ENCODE measurements at regions not wholly inside any gene's neighbourhood (a gene's known extent, or its start where the extent isn't known, plus 50 kb on each side); places are given as distances from the start of the nearest gene placed in this dataset.

GRCh38 chr1:69414574-69414973 lies 153.1 kb upstream of the LRRC7 start (continued):
- TF ChIP-seq ZBTB33 (IDR thresholded peaks at IDR 0.05) = no peak
- TF ChIP-seq TAF1 (conservative IDR thresholded peaks at IDR 0.05) = no peak
- TF ChIP-seq GABPA (IDR thresholded peaks at IDR 0.05 in 1 of 2, conservative IDR thresholded peaks at IDR 0.05 in 1 of 2) = no peak
- TF ChIP-seq HNF4A (conservative IDR thresholded peaks at IDR 0.05) = no peak
- no peak for TF ChIP-seq HNF4G (IDR thresholded peaks at IDR 0.05)
- TF ChIP-seq YY1 (IDR thresholded peaks at IDR 0.05) = no peak
- TF ChIP-seq SP1 (IDR thresholded peaks at IDR 0.05) = no peak
- no peak for TF ChIP-seq FOXA2 (IDR thresholded peaks at IDR 0.05)
- TF ChIP-seq JUND (IDR thresholded peaks at IDR 0.05) = no peak
- TF ChIP-seq, protein P1, sequence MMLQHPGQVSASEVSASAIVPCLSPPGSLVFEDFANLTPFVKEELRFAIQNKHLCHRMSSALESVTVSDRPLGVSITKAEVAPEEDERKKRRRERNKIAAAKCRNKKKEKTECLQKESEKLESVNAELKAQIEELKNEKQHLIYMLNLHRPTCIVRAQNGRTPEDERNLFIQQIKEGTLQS (IDR thresholded peaks at IDR 0.05) = no peak
- TF ChIP-seq RAD21 (IDR thresholded peaks at IDR 0.05) = no peak
- TF ChIP-seq, protein P2, sequence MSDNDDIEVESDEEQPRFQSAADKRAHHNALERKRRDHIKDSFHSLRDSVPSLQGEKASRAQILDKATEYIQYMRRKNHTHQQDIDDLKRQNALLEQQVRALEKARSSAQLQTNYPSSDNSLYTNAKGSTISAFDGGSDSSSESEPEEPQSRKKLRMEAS (IDR thresholded peaks at IDR 0.05) = no peak

DNA sequence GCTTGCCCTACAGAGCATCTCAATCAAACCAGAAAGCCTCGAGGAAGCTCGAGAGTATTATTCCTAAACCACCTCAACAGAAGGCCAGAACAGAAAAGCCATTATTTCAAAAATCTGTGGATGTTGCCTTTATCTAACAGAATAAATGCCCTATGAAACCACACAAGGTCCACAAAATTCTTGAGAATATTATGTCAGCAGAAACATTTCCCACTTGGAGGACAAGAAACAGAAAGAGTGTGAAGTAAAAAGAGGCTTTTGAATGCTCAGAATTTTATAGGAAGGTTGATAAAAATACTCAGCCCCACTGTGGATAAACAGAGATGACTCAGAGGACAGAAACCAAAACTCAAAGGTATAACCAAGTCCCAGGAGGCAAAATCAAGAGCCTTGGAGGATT lies 146.4 kb upstream of the LRRC7 start:
- DNase-seq (ENCODE audit: low spot score) = no peak
- TF ChIP-seq JUND (IDR thresholded peaks at IDR 0.05) (no peak), HNF4G (IDR thresholded peaks at IDR 0.05) (no peak), FOXA2 (IDR thresholded peaks at IDR 0.05) (no peak), HNF4A (conservative IDR thresholded peaks at IDR 0.05) (no peak), TAF1 (conservative IDR thresholded peaks at IDR 0.05) (no peak), SP1 (IDR thresholded peaks at IDR 0.05) (no peak), YY1 (IDR thresholded peaks at IDR 0.05) (no peak), ZBTB33 (IDR thresholded peaks at IDR 0.05) (no peak), FOXA1 (IDR thresholded peaks at IDR 0.05) (no peak)
- TF ChIP-seq, protein P1 (IDR thresholded peaks at IDR 0.05) = no peak
- TF ChIP-seq, protein P3, sequence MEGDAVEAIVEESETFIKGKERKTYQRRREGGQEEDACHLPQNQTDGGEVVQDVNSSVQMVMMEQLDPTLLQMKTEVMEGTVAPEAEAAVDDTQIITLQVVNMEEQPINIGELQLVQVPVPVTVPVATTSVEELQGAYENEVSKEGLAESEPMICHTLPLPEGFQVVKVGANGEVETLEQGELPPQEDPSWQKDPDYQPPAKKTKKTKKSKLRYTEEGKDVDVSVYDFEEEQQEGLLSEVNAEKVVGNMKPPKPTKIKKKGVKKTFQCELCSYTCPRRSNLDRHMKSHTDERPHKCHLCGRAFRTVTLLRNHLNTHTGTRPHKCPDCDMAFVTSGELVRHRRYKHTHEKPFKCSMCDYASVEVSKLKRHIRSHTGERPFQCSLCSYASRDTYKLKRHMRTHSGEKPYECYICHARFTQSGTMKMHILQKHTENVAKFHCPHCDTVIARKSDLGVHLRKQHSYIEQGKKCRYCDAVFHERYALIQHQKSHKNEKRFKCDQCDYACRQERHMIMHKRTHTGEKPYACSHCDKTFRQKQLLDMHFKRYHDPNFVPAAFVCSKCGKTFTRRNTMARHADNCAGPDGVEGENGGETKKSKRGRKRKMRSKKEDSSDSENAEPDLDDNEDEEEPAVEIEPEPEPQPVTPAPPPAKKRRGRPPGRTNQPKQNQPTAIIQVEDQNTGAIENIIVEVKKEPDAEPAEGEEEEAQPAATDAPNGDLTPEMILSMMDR (IDR thresholded peaks at IDR 0.05; ENCODE audit: low read depth, low read length, missing input control) = no peak
- TF ChIP-seq, protein P2 (IDR thresholded peaks at IDR 0.05) = no peak
- H3K36me3 ChIP-seq (ENCODE audit: control insufficient read depth in 4 of 4, insufficient read depth in 3 of 4, low read depth in 1 of 4, low read length in 3 of 4) = no peaks in the 10 kb centered on the region
- no peaks in the 10 kb centered on the region for H3K9me3 ChIP-seq (ENCODE audit: control insufficient read depth in 4 of 4, low read length in 3 of 4)
- WGBS = 81% methylated on average over 2 of the region's 2 CpGs
- no peak overlapping the region for H3K9ac ChIP-seq (ENCODE audit: low read depth in 1 of 2, low read length in 2 of 2)
- H3K27ac ChIP-seq (ENCODE audit: low read depth in 1 of 2, low read length in 2 of 2) = no peak overlapping the region
- no peaks in the 10 kb centered on the region for H3K4me1 ChIP-seq (ENCODE audit: control insufficient read depth in 4 of 4, insufficient read depth in 4 of 4, low read length in 3 of 4)
- H3K4me3 ChIP-seq (ENCODE audit: low read depth in 1 of 3, low read length in 3 of 3) = no peak overlapping the region
- H3K27me3 ChIP-seq (ENCODE audit: control insufficient read depth in 4 of 4, insufficient read depth in 4 of 4, low read length in 3 of 4) = no peaks in the 10 kb centered on the region
